Prostate gland (tissue), 2 donors: ENCODE measurements at regions not wholly inside any gene's neighbourhood (a gene's known extent, or its start where the extent isn't known, plus 50 kb on each side); places are given as distances from the start of the nearest gene placed in this dataset.
"Not testable (repeated sequence)": the region's sequence is repeated elsewhere in the genome, so short reads cannot be mapped to it uniquely, and the experiment has no call there.

Experiments used
- DNase-seq: peaks from one replicate; pipeline ENCODE4 v3.0.0-alpha.2; 2019; ENCODE audit warnings: low spot score
- H3K27ac ChIP-seq, 2 donors: fragments of 200-600 bp; sonication (generic); 2 replicates each; pipeline ENCODE4 v1.5.1; 2017 to 2019
- H3K27me3 ChIP-seq: fragments of 200-600 bp; sonication (generic); replicated peaks from 2 replicates; pipeline ENCODE4 v1.5.1; 2019; ENCODE audit not compliant: insufficient read depth
- H3K36me3 ChIP-seq, 2 donors: fragments of 200-600 bp; sonication (generic); 1 replicate in 1 of 2; 2 replicates in 1 of 2; pipeline versions ENCODE4 v1.5.1 to v1.8.1; 2017 to 2019
- H3K4me1 ChIP-seq: fragments of 200-600 bp; sonication (generic); replicated peaks from 2 replicates; pipeline ENCODE4 v1.5.1; 2019
- H3K4me3 ChIP-seq, 2 donors: fragments of 200-600 bp; sonication (generic); 2 replicates each; pipeline ENCODE4 v1.5.1; 2017 to 2019
- H3K9me3 ChIP-seq: fragments of 200-600 bp; sonication (generic); 2 replicates; pipeline ENCODE4 v1.5.1; 2017
- CTCF ChIP-seq, 4 experiments: fragments of 200-600 bp in 2 of 4; fragments of 450-650 bp in 2 of 4; sonication (generic) in 2 of 4; IDR thresholded peaks; 1 replicate in 3 of 4; 2 replicates in 1 of 4; pipeline ENCODE4 v1.5.1; 2016 to 2019; ENCODE audit warnings: antibody characterized with exemption in 4 of 4, mild to moderate bottlenecking in 2 of 4, moderate library complexity in 2 of 4
- POLR2A ChIP-seq: fragments of 450-650 bp; IDR thresholded peaks from one replicate; pipeline ENCODE4 v1.6.1; 2016; ENCODE audit warnings: antibody characterized with exemption, mild to moderate bottlenecking
- POLR2AphosphoS5 ChIP-seq: sonication (generic); formaldehyde crosslinking; IDR thresholded peaks from one replicate; pipeline ENCODE4 v1.6.1; 2017; ENCODE audit warnings: antibody characterized with exemption
- WGBS: methylation state at CpG from one replicate; pipeline ENCODE4 v1.1.5; 2018; 5-methylcytosine and 5-hydroxymethylcytosine counted together
- intact Hi-C: fragments of 100-400 bp; cut with DNase I; formaldehyde crosslinking; loops from one replicate; pipeline ENCODE4 v1.14.2; 2022

DNA sequence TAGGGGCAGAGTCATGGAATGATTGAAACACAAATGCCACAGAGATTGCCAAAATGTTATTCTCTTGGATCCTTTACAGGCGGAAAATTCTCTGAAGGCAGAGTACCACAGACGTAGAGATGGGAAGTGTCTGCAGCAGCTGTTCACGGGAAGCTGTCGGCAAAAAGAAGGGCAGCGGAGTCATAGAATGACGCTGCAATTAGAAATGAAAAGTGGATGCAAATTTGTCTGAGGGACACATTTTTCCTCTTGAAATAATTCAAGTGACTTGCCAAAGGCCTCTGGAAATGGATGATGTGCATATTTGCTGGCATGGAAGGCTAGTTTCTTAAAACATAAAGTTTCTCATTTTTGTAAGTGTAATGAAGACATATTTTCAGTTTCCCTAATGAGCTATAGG is 77.5 kb upstream of the PLD5 start:
- Histone ChIP-seq H3K36me3 (no peaks in the 10 kb centered on the region), H3K4me3 (no peak overlapping the region), H3K27ac (no peak overlapping the region), H3K27me3 (no peaks in the 10 kb centered on the region), H3K4me1 (no peaks in the 10 kb centered on the region), H3K9me3 (no peaks in the 10 kb centered on the region)
- 35% methylated on average over 6 of the region's 6 CpGs for WGBS
- TF ChIP-seq POLR2A (no peak), CTCF (IDR thresholded peaks at IDR 0.05) (no peak), POLR2AphosphoS5 (no peak)
- DNase-seq: no peak
- intact Hi-C loops: no loop called here

- H3K4me1 ChIP-seq, DNase-seq, H3K36me3 ChIP-seq, intact Hi-C loops, H3K9me3 ChIP-seq, H3K27ac ChIP-seq, H3K27me3 ChIP-seq, H3K4me3 ChIP-seq: not testable (repeated sequence)
- WGBS: 30% methylated on average over 2 of the region's 2 CpGs
Measured at GRCh38 chr1:242593756-242594155, 69.3 kb upstream of the PLD5 start.

- Histone ChIP-seq H3K27me3 (no peaks in the 10 kb centered on the region), H3K36me3 (no peaks in the 10 kb centered on the region), H3K9me3 (no peaks in the 10 kb centered on the region), H3K4me3 (no peak overlapping the region), H3K4me1 (no peaks in the 10 kb centered on the region), H3K27ac (no peak overlapping the region)
- DNase-seq: no peak
- 76% methylated on average over 1 of the region's 1 CpG for WGBS
- TF ChIP-seq POLR2AphosphoS5: no peak
- TF ChIP-seq CTCF (IDR thresholded peaks at IDR 0.05): no peak
- TF ChIP-seq POLR2A: no peak
- intact Hi-C loops: no loop called here
Measured at GRCh38 chr1:242586360-242586680, 61.8 kb upstream of the PLD5 start.

- Histone ChIP-seq H3K36me3 (no peaks in the 10 kb centered on the region), H3K4me1 (no peaks in the 10 kb centered on the region), H3K9me3 (no peaks in the 10 kb centered on the region), H3K27me3 (no peaks in the 10 kb centered on the region), H3K27ac (no peak overlapping the region), H3K4me3 (no peak overlapping the region)
- intact Hi-C loops: no loop called here
- WGBS: 84% methylated on average over 10 of the region's 10 CpGs
- no peak for TF ChIP-seq CTCF (IDR thresholded peaks at IDR 0.05)
- no peak for DNase-seq
Measured at GRCh38 chr1:242585616-242586359, 61.3 kb upstream of the PLD5 start.

GRCh38 chr1:242582669-242583068 is 58.2 kb upstream of the PLD5 start:
- H3K36me3 ChIP-seq: no peaks in the 10 kb centered on the region
- intact Hi-C loops: no loop called here
- no peak overlapping the region for H3K4me3 ChIP-seq
- no peak for DNase-seq
- H3K9me3 ChIP-seq: no peaks in the 10 kb centered on the region
- WGBS: 94% methylated on average over 1 of the region's 1 CpG
- no peak overlapping the region for H3K27ac ChIP-seq
- no peaks in the 10 kb centered on the region for H3K4me1 ChIP-seq
- H3K27me3 ChIP-seq: no peaks in the 10 kb centered on the region
- TF ChIP-seq CTCF (IDR thresholded peaks at IDR 0.05): no peak
